MCF 10A (cell line): ENCODE measurements at regions not wholly inside any gene's neighbourhood (a gene's known extent, or its start where the extent isn't known, plus 50 kb on each side); places are given as distances from the start of the nearest gene placed in this dataset.

Experiments
- BruUV-seq: library from RNA; stranded (reverse); fragments of 400-500 nt; replicated peaks from 2 replicates; lab custom pipeline; 2021; lab: Mats Ljungman, UMichigan
- CTCF ChIA-PET: fragments of 300-600 bp; sonication (Branson Sonifier 250); formaldehyde crosslinking; extraction: SDS; loops from one replicate; lab custom pipeline; 2021; ENCODE audit warnings: antibody characterized with exemption, inconsistent platforms; lab: Yijun Ruan, JAX
- POLR2A ChIA-PET: fragments of 300-600, 350-650 bp; sonication (Branson Sonifier 250); formaldehyde crosslinking; extraction: SDS; loops from one replicate; lab custom pipeline; 2020; ENCODE audit warnings: antibody characterized with exemption, inconsistent platforms; lab: Yijun Ruan, JAX
- DNase-seq: peaks from one replicate; pipeline ENCODE4 v3.0.0-alpha.2; 2018; ENCODE audit not compliant: unreplicated experiment
- H3K27ac Mint-ChIP-seq: one replicate; pipeline ENCODE4 v1.8.0; 2022; ENCODE audit warnings: mild to moderate bottlenecking, low read depth, mixed read lengths; ENCODE audit not compliant: unreplicated experiment
- H3K27me3 Mint-ChIP-seq: one replicate; pipeline ENCODE4 v1.8.0; 2022; ENCODE audit warnings: mixed read lengths; ENCODE audit not compliant: insufficient read depth, unreplicated experiment
- H3K36me3 Mint-ChIP-seq: one replicate; pipeline ENCODE4 v1.8.0; 2022; ENCODE audit warnings: mild to moderate bottlenecking, moderate library complexity, mixed read lengths; ENCODE audit not compliant: insufficient read depth, unreplicated experiment
- H3K4me1 Mint-ChIP-seq: one replicate; pipeline ENCODE4 v1.8.0; 2022; ENCODE audit warnings: mixed read lengths; ENCODE audit not compliant: insufficient read depth, unreplicated experiment
- H3K4me3 Mint-ChIP-seq: one replicate; pipeline ENCODE4 v1.8.0; 2022; ENCODE audit warnings: mild to moderate bottlenecking, moderate library complexity, mixed read lengths; ENCODE audit not compliant: unreplicated experiment
- H3K9me3 Mint-ChIP-seq: one replicate; pipeline ENCODE4 v1.8.0; 2022; ENCODE audit warnings: mixed read lengths; ENCODE audit not compliant: unreplicated experiment
- intact Hi-C: fragments of 100-400 bp; cut with micrococcal nuclease; formaldehyde crosslinking; loops from 2 replicates; pipeline ENCODE4 v1.14.1; 2022
- TF ChIP-seq, protein P1 (sequence below): fragments of 200-600 bp; IDR thresholded peaks from one replicate; pipeline ENCODE4 v1.8.0; 2022; ENCODE audit warnings: antibody characterized with exemption, mild to moderate bottlenecking; ENCODE audit not compliant: unreplicated experiment

DNA sequence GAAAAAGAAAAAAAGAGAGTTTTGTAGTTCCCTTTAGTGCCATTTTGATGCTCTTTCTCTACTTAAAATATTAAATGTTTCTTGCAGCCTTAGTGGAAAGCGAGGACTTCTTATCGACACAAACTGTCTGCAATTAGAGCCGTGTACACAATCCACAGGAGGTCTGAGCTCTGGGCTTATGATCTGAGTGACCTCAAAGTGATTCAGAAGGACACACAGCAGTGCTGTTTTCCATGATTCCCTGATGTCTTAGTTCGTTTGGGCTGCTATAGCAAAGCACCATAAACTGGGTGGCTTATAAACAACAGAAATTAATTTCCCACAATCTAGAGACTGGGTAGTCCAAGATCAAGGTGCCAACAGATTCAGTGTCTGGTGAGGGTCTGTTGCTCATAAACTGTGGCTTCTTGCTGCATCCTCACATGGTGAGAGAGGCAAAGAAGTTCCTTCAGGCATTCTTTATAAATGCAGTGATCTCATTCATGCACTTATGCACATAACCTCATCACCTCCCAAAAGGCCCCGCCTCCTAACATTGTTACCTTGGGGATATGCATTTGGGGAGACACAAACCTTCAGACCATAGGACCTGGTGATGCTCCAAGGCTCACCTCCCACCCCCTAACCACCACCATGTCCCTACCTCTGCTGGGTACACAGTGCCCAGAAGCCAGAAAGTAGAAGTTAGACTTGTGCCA, 204.5 kb upstream of the GHITM start:
- POLR2A ChIA-PET, result no interaction called here
- no peaks in the 10 kb centered on the region for H3K9me3 Mint-ChIP-seq
- no peaks in the 10 kb centered on the region for H3K36me3 Mint-ChIP-seq
- H3K4me1 Mint-ChIP-seq, result no peaks in the 10 kb centered on the region
- no peak overlapping the region for H3K4me3 Mint-ChIP-seq
- intact Hi-C loops, result no loop called here
- H3K27ac Mint-ChIP-seq, result no peak overlapping the region
- DNase-seq, result no peak
- H3K27me3 Mint-ChIP-seq, result no peaks in the 10 kb centered on the region
- BruUV-seq, result no TSS peak
- CTCF ChIA-PET, result interaction anchor here (1.2 kb wide), 1 partner anchor 63 kb away, joined by 4 read pairs; no protein-coding TSS in a partner anchor
- TF ChIP-seq, protein P1, sequence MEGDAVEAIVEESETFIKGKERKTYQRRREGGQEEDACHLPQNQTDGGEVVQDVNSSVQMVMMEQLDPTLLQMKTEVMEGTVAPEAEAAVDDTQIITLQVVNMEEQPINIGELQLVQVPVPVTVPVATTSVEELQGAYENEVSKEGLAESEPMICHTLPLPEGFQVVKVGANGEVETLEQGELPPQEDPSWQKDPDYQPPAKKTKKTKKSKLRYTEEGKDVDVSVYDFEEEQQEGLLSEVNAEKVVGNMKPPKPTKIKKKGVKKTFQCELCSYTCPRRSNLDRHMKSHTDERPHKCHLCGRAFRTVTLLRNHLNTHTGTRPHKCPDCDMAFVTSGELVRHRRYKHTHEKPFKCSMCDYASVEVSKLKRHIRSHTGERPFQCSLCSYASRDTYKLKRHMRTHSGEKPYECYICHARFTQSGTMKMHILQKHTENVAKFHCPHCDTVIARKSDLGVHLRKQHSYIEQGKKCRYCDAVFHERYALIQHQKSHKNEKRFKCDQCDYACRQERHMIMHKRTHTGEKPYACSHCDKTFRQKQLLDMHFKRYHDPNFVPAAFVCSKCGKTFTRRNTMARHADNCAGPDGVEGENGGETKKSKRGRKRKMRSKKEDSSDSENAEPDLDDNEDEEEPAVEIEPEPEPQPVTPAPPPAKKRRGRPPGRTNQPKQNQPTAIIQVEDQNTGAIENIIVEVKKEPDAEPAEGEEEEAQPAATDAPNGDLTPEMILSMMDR, result no peak

DNA sequence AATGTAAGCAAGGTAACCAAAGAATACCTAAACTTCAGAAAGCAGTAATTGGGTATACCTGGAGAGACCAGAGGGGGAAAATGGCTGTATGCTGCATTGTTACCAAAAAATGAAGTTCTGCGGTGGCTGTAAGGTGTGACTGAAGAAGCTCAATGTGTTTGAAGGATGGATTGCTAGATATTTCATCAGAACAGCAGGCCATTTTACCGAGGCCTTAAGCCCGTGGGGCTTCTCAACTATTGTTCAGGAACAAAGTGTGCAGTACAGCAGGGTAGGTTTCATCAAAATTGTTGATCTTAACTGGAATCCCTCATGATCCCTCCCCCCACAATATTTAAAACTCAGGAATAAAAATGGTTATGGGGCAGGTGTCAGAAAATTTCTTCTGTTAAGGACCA, 204.0 kb upstream of the GHITM start:
- TF ChIP-seq, protein P1, result no peak
- ChIA-PET POLR2A (no interaction called here), CTCF (interaction anchor here (0.7 to 1.2 kb wide), 2 partner anchors 63 to 140 kb away, joined by 3 to 4 read pairs; no protein-coding TSS in a partner anchor)
- intact Hi-C loops, result no loop called here
- no peaks in the 10 kb centered on the region for H3K27me3 Mint-ChIP-seq
- BruUV-seq, result no TSS peak
- no peaks in the 10 kb centered on the region for H3K9me3 Mint-ChIP-seq
- no peak overlapping the region for H3K4me3 Mint-ChIP-seq
- DNase-seq, result no peak
- H3K27ac Mint-ChIP-seq, result no peak overlapping the region
- no peaks in the 10 kb centered on the region for H3K4me1 Mint-ChIP-seq
- no peaks in the 10 kb centered on the region for H3K36me3 Mint-ChIP-seq

DNA sequence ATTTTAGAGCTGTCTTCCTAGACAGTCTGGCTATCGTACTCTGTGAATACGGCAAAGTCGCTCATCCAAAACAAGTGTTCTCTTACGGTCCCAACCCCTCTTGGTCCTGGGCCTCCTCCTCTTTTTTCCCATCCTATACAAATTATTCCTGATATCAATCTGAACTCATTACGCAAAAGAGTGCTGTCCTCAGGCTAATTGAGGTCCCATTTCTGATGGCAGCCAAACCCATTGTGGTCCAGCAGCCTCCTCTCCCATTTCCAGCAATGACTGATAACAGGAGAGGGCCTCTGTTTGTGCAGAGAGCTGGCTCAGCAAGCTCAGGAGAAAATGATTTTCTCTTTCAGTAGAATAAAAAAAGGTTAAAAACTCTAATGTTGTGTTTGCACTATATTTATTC, 203.4 kb upstream of the GHITM start:
- ChIA-PET POLR2A (no interaction called here), CTCF (interaction anchor here (0.7 to 1.2 kb wide), 2 partner anchors 64 to 140 kb away, joined by 3 to 4 read pairs; no protein-coding TSS in a partner anchor)
- Mint-ChIP-seq H3K4me3 (no peak overlapping the region), H3K9me3 (no peaks in the 10 kb centered on the region), H3K27ac (no peak overlapping the region), H3K36me3 (no peaks in the 10 kb centered on the region), H3K4me1 (no peaks in the 10 kb centered on the region), H3K27me3 (no peaks in the 10 kb centered on the region)
- no TSS peak for BruUV-seq
- no peak for DNase-seq
- TF ChIP-seq, protein P1, result no peak
- intact Hi-C loops, result no loop called here

DNA sequence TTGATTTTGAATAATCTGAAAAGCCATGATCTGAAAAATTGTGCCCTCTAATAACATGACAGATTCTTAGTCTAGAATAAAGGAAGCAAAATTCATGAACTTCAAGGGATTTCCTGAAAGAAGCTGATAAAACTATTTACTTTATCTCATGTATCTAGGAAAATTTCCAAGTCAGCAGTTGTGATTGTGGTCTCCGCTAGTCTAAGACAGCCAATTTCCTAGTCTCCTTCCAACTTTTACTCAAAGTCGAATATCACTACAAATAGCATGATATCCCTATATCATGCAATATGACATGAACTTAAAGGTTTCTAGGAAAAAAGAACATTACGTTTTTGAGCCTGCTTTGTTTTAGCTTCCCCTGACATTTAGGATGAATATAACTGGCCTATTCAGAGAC, 202.1 kb upstream of the GHITM start:
- no peak overlapping the region for H3K27ac Mint-ChIP-seq
- H3K27me3 Mint-ChIP-seq, result no peaks in the 10 kb centered on the region
- ChIA-PET POLR2A (no interaction called here), CTCF (interaction anchor here (0.7 kb wide), 1 partner anchor 79 kb away, joined by 5 read pairs; no protein-coding TSS in a partner anchor)
- intact Hi-C loops, result no loop called here
- TF ChIP-seq, protein P1, result no peak
- H3K36me3 Mint-ChIP-seq, result no peaks in the 10 kb centered on the region
- BruUV-seq, result no TSS peak
- no peaks in the 10 kb centered on the region for H3K4me1 Mint-ChIP-seq
- H3K4me3 Mint-ChIP-seq, result no peak overlapping the region
- H3K9me3 Mint-ChIP-seq, result no peaks in the 10 kb centered on the region
- no peak for DNase-seq
